GM21786 (cell line): ENCODE measurements at regions not wholly inside any gene's neighbourhood (a gene's known extent, or its start where the extent isn't known, plus 50 kb on each side); places are given as distances from the start of the nearest gene placed in this dataset.

Source experiments
- ATAC-seq: cut with Tn5 transposase; IDR thresholded peaks from one replicate; pipeline ENCODE4 v1.9.1; 2021; ENCODE audit not compliant: unreplicated experiment

DNA sequence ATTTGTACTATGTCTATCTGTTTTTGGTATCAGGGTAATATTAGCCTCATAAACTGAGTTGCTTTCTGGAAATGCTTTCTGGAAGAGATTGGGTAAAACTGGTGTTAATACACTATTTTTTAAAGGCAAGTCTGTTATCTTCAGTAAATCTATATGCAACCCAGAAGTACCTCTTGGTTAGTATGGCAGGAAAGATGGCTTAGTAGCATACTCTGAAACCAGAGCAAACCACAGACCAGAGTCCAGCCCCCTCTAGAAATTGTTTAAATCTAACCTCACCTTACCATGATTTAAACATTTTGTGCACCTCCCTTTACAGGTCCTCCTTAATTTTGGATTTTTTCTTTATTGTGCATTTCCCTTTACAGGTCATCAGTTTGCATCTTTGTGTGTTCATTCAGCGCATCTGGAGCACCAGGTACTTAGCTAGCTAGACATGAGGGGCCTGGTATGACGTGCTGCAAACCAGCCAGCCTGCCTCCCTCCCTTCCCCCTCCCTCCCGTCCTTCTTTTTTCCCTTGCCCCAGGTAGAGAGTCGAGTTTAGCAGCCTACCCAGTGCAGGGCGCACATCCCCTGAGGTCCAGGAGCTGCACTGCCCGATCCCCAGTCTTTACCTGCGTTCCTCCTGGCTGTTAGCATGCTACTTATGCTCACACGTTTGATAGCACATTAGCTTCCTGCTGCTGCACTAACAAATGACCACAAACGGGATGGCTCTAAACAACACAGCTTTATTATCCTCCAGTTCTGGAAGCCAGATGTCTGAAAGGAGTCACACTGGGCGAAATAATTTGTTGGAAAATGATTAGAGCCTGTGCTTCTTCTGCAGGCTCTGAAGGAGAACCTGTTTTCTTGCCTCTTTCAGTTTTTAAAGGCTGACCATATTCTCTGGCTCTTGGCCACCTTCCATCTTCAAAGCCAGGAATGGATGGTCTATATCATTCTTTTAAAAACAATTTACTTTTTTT lies 299.9 kb upstream of the HABP2 start:
- no peak for ATAC-seq

- no peak for ATAC-seq
Measured at GRCh38 chr10:113259576-113260226, 293.2 kb upstream of the HABP2 start.

DNA sequence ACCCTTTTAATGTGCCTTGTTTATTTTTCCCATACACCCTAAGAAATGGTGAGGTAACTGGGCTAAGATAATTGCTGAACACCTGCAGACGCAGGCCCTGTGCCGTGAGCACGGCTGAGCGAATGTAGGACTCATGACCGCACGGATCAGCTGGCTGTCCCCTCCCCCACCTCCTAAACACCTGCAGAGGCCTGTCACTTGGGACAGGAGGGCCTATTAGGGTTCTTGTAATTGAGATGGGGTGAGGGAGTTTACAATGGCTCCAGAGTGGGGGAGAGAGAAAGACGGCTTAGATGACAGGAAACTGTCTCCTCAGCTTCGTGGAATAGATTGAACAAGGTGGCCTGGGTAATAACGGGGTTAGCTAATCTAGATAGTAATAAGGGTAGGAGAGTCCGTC lies 291.7 kb upstream of the HABP2 start:
- no peak for ATAC-seq

- no peak for ATAC-seq
Measured at GRCh38 chr10:113261611-113262091, 291.2 kb upstream of the HABP2 start.

DNA sequence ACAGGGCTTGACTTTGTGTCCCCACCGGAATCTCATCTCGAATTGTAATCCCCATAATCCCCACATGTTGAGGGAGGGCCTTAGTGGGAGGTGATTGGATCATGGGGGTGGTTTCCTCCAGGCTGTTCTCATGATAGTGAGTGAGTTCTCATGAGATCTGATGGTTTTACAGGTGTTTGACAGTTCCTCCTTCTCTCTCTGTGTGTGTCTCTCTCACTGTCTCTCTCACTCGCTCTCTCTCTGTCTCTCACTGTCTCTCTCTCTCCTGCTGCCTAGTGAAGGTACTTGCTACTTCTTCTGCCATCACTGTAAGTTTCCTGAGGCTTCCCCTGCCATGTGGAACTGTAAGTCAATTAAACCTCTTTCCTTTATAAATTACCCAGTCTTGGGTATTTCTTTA lies 289.8 kb upstream of the HABP2 start:
- ATAC-seq, result no peak

DNA sequence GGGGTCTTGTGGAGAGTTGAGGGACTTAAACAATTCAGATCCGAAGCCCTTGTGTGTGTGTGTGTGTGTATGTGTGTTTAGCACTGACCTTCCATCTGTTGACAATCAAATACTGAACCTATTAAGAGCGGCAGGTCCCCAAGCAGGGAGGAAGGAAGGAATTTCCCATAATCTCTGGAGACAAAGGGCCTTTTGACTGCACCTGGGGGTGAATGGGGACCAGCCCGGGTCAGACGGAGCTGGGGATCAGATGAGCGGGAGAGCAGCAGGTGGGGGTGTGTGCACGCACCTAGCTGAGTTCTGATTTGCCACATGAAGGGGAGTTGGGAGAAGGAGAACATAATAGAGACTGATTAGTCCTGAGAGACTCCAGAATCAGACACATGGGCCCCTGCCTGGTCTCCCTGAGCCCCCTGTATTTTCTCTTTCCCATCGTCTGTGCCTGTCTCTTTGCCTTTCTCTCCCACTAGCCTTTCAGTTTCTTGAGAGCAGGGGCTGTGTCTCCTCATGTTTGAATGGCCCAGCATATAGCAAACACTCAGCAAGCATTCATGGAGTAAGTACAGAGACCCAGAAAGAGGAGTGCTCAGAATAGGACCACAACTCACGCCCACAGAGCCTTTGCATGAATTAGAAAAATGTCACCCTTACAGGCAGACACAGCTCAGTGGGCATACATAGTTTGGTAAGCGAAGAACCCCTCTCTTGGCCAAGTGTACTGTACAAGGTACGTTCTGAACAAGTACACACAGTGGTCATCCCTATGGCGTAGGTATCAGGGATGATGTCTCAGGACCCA lies 288.3 kb upstream of the HABP2 start:
- ATAC-seq, result no peak

GRCh38 chr10:113266147-113266546 lies 286.7 kb upstream of the HABP2 start:
- ATAC-seq, result no peak

DNA sequence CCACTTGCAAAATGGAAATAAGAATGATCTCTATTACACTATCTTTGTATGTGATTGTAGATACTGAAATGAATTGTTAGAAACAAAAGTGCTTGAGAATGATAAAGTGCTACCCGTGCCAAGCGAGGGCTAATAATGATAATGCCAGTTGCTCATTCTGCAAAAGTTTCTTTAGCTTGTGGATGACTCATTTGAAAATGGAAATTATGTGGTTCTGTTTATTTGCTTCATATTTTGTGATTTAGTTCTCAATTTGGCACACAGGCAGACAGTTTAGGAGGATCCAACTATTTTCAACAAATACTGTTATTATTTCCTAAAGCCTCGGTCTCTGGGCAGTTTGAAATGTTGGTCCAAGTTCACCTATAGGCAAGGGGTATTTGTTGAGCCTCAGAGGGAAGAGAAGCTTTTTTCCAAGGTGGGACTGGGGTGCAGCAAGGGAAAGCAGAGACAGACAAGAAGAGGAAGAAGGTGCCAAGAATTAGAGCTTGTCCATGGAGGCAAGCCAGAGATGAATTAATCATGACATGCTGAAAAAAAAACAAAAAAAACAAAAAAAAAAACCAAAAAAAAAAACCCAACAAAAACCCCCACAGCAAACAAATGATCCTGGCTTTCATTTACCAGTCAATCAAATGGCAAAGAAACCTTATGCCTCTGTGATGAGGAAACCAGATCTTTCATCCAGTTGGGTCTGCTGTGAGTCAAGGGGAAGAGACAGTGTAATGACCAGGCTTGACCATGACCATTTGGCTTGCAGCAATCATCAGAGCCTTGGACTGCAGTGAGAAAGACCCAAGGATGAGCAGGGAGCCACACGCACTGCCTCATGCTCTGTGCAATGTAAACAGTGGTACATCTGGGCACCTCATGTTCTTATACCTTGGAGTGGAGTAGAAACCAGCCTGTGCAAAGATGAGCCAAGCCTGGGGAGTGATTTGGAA lies 285.0 kb upstream of the HABP2 start:
- no peak for ATAC-seq

- ATAC-seq, result no peak
Measured at GRCh38 chr10:113269333-113269732, 283.5 kb upstream of the HABP2 start.

DNA sequence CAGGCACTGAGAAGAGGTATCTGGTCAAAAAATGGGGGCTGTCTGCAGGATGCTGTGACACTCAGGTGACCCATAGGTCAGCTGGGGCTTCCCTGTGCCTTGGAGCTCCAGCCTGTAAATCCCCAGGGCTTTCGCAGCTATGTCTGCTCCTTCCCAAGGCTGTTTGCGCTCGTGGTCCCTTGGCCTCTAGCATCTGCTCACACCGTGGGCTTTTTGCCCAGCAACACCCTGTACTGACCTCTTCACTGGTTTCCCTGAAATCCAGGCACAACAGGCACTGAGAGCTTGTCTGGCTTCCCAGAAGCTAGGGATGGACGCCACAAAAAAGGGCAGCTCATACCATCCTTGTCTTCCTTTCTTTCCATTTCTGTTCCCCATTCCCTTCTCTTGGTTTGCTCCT lies 280.3 kb upstream of the HABP2 start:
- no peak for ATAC-seq

GRCh38 chr10:113273181-113274163 lies 279.4 kb upstream of the HABP2 start:
- no peak for ATAC-seq

GRCh38 chr10:113274176-113274829 lies 278.6 kb upstream of the HABP2 start:
- no peak for ATAC-seq

DNA sequence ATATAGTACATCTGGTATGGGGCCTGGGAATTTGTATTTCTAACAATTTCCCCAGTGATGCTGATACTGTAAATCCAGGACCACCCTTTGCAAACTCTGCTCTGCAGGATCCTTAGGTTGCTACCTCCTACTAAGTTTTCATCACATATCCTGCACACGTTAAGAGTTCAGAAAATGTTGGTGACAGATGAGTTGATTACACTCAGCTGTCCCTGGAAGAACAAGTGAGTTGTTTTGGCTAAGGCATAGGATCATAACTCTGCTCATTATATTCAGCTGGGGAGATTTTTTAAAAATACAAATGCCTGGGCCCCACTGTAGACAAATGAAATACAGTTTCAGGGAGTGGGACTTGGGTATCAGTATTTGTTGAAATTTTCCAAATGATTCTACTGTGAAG lies 274.6 kb upstream of the HABP2 start:
- ATAC-seq, result no peak

GRCh38 chr10:113278664-113279063 lies 274.2 kb upstream of the HABP2 start:
- ATAC-seq, result no peak

DNA sequence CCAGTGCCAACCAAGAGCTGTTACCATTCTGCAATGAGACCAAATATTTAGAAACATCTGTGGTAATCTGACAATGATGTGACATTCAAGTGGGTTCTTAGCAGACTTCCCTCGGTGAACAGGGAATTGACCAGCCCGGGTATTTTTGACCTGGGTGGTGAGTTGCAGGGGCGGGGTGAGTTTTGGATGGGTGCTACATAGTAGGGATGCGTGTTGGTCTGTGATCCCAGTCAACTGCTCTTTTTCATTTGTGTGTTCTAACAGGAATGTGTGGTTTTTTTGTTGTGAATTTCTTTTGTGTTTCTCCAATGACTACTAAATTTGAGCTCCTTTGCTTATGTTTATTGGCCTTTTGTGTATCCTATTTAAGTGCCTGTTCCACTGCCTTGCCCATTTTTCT lies 273.6 kb upstream of the HABP2 start:
- no peak for ATAC-seq

DNA sequence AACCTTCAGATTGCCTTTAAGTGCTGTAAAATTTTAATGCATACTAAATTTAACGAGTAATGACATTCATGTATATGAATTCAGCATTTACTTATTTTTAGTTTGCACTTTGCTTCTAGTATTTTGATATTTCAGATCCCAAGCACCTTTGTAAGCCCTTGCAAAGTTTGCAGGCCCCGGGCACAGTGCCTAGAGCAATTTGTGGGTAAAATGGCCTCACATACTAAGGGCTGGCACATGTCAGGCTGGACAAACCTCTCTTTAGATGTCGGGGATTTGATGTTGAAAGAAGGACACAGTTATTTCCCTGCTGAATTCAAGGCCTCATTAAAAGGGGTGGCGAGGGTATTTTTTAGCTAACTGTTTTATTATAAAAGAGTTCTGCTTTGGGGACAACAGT lies 270.3 kb upstream of the HABP2 start:
- ATAC-seq, result no peak

GRCh38 chr10:113283189-113283588 lies 269.7 kb upstream of the HABP2 start:
- no peak for ATAC-seq

DNA sequence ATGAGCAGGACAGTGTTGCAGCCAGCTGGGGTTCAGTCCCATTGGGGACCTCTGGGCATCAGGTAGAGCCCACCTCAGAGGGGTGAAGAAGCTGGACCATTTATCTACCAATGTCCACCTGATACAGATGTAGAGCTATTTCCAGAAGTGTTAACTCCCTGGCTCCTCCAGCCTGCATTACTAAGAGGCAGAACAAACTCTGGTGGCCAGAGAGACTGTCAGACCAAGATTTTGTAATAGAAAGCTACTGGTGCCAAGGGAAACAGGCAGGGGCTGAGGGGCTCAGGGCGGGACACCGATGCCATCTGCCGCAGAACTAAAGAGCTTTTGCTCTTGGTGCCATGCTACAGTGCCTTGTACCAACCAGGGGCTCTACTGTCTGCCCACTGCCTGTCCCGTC lies 268.2 kb upstream of the HABP2 start:
- ATAC-seq, result no peak

- ATAC-seq, result no peak
Measured at GRCh38 chr10:113285305-113285704, 267.5 kb upstream of the HABP2 start.
